ENCODE measurements at regions not wholly inside any gene's neighbourhood (a gene's known extent, or its start where the extent isn't known, plus 50 kb on each side); places are given as distances from the start of the nearest gene placed in this dataset.

DNA sequence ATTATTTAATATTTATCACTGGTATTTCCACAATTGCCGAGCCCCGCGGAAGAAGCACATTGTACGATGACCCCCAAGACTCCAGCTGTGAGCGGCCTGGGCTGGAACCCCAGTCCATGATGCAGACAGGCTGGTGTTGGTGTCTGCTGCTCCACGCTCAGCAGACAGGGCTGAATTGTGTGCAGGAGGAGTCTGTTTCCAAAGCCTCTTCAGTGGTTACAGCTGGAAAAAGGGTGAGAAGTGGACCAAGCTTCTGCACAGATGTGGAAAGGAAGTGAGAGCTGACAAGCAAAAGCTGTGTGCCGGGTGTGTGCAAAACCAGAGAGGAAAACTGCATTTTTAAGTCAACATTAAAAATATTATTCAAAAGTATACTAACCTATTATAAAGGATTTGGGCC is 500.4 kb downstream of the GALR1 start:
- no peak overlapping the region for H3K4me3 ChIP-seq (replicated peaks in 1 of 3; ENCODE audit: low read depth in 2 of 3, low read length in 3 of 3)
- H3K4me1 Mint-ChIP-seq: no peaks in the 10 kb centered on the region
- intact Hi-C loops (cut with micrococcal nuclease): no loop called here
- H3K9me3 Mint-ChIP-seq: peaks cover 0 to 2% (median 0%) of the 10 kb centered on the region in 7 donors
- H3K79me2 ChIP-seq (ENCODE audit: insufficient read depth, low read length): no peaks in the 10 kb centered on the region
- WGBS (ENCODE audit: insufficient coverage): 89% methylated on average over 3 of the region's 7 CpGs
- H4K20me1 ChIP-seq (ENCODE audit: insufficient read depth, low read length): no peaks in the 10 kb centered on the region
- TF ChIP-seq, protein P1, sequence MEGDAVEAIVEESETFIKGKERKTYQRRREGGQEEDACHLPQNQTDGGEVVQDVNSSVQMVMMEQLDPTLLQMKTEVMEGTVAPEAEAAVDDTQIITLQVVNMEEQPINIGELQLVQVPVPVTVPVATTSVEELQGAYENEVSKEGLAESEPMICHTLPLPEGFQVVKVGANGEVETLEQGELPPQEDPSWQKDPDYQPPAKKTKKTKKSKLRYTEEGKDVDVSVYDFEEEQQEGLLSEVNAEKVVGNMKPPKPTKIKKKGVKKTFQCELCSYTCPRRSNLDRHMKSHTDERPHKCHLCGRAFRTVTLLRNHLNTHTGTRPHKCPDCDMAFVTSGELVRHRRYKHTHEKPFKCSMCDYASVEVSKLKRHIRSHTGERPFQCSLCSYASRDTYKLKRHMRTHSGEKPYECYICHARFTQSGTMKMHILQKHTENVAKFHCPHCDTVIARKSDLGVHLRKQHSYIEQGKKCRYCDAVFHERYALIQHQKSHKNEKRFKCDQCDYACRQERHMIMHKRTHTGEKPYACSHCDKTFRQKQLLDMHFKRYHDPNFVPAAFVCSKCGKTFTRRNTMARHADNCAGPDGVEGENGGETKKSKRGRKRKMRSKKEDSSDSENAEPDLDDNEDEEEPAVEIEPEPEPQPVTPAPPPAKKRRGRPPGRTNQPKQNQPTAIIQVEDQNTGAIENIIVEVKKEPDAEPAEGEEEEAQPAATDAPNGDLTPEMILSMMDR (IDR thresholded peaks at IDR 0.05): no peak
- no peaks in the 10 kb centered on the region for H3K36me3 ChIP-seq (replicated peaks in 1 of 2; ENCODE audit: control insufficient read depth in 1 of 2, insufficient read depth in 2 of 2, low read length in 2 of 2)
- H3K36me3 Mint-ChIP-seq: no peaks in the 10 kb centered on the region
- no peaks in the 10 kb centered on the region for H3K4me1 ChIP-seq (ENCODE audit: control insufficient read depth in 1 of 2, insufficient read depth in 2 of 2, low read length in 2 of 2)
- H3K4me3 Mint-ChIP-seq: no peak overlapping the region
- no peak overlapping the region for H3K27ac ChIP-seq (ENCODE audit: low read depth in 1 of 2, low read length in 2 of 2)
- H3K27ac Mint-ChIP-seq: no peak overlapping the region
- peaks cover 2 to 7% (median 3%) of the 10 kb centered on the region in 3 donors for H3K27me3 Mint-ChIP-seq (ENCODE audit: low read depth in 3 of 3)
- H2AFZ ChIP-seq (ENCODE audit: insufficient read depth, low read depth, low read length, poor library complexity, severe bottlenecking): no peak overlapping the region
- H3K27me3 ChIP-seq (ENCODE audit: control insufficient read depth in 2 of 2, insufficient read depth in 2 of 2, low read length in 2 of 2): no peaks in the 10 kb centered on the region
- H3K9ac ChIP-seq (ENCODE audit: insufficient read depth, low read length, poor library complexity, severe bottlenecking): no peak overlapping the region
- H3K4me2 ChIP-seq (replicated peaks; ENCODE audit: extremely low read depth, low read length, poor library complexity, severe bottlenecking): no peak overlapping the region
- H3K9me3 ChIP-seq (replicated peaks in 1 of 2; ENCODE audit: control insufficient read depth in 1 of 2, insufficient read depth in 1 of 2, low read length in 2 of 2): no peaks in the 10 kb centered on the region
- no peak for DNase-seq

DNA sequence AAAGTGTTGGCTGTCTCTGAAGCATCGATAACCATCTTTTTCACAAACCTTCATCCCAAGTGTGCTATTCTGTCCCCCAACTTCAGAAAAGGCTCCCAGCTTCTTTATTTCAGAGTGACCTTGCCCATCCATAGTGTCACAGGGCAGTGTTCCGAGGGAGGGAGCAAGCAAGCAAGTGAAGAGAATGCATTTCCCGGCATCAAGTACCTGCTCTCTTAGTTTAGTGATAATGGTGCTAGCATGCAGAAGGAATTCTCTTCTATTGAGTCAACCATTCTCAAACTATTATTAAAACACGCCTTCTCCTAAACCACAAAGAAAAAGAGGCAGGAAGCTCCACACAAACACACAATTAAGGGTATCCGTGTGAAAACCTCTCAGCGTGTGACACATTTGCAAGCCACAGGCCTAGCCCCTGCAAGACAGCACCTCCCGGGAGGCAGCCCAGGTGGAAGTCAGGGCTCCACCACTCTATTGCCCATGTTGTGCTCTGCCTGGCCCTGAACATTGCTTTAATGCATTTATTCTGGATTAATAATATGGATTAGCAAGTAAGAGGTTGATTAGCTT is 504.9 kb downstream of the GALR1 start:
- Histone ChIP-seq H3K9me3 (replicated peaks in 1 of 2; ENCODE audit: control insufficient read depth in 1 of 2, insufficient read depth in 1 of 2, low read length in 2 of 2) (no peaks in the 10 kb centered on the region), H3K27me3 (ENCODE audit: control insufficient read depth in 2 of 2, insufficient read depth in 2 of 2, low read length in 2 of 2) (no peaks in the 10 kb centered on the region), H3K9ac (ENCODE audit: insufficient read depth, low read length, poor library complexity, severe bottlenecking) (no peak overlapping the region), H3K4me2 (replicated peaks; ENCODE audit: extremely low read depth, low read length, poor library complexity, severe bottlenecking) (no peak overlapping the region), H3K4me1 (ENCODE audit: control insufficient read depth in 1 of 2, insufficient read depth in 2 of 2, low read length in 2 of 2) (no peaks in the 10 kb centered on the region), H3K27ac (ENCODE audit: low read depth in 1 of 2, low read length in 2 of 2) (no peak overlapping the region), H3K79me2 (ENCODE audit: insufficient read depth, low read length) (no peaks in the 10 kb centered on the region), H4K20me1 (ENCODE audit: insufficient read depth, low read length) (no peaks in the 10 kb centered on the region), H2AFZ (ENCODE audit: insufficient read depth, low read depth, low read length, poor library complexity, severe bottlenecking) (no peak overlapping the region), H3K4me3 (replicated peaks in 1 of 3; ENCODE audit: low read depth in 2 of 3, low read length in 3 of 3) (no peak overlapping the region), H3K36me3 (replicated peaks in 1 of 2; ENCODE audit: control insufficient read depth in 1 of 2, insufficient read depth in 2 of 2, low read length in 2 of 2) (no peaks in the 10 kb centered on the region)
- intact Hi-C loops (cut with micrococcal nuclease): no loop called here
- WGBS (ENCODE audit: insufficient coverage): 42% methylated on average over 4 of the region's 7 CpGs
- Mint-ChIP-seq H3K4me3 (no peak overlapping the region), H3K27me3 (ENCODE audit: low read depth in 3 of 3) (peaks cover 2 to 11% (median 3%) of the 10 kb centered on the region in 3 donors), H3K4me1 (no peaks in the 10 kb centered on the region), H3K27ac (no peak overlapping the region), H3K9me3 (no peaks in the 10 kb centered on the region), H3K36me3 (no peaks in the 10 kb centered on the region)
- TF ChIP-seq, protein P1 (IDR thresholded peaks at IDR 0.05): no peak
- DNase-seq: no peak
